GM10266 (cell line): ENCODE measurements at regions not wholly inside any gene's neighbourhood (a gene's known extent, or its start where the extent isn't known, plus 50 kb on each side); places are given as distances from the start of the nearest gene placed in this dataset.

Experiments used
- DNase-seq: peaks from one replicate; pipeline ENCODE4 v3.0.0; 2012; ENCODE audit errors: extremely low spot score
- CTCF ChIP-seq: IDR thresholded peaks from 2 replicates; pipeline ENCODE4 v1.5.1; 2012; ENCODE audit warnings: mild to moderate bottlenecking, low read depth; ENCODE audit not compliant: control insufficient read depth, insufficient read depth; ENCODE audit errors: missing control alignments

- DNase-seq: no peak
- TF ChIP-seq CTCF: no peak
Observed at GRCh38 chr5:136527311-136527710, 162.0 kb upstream of the TRPC7 start.

GRCh38 chr5:136526791-136527190 is 161.4 kb upstream of the TRPC7 start:
- DNase-seq: no peak
- TF ChIP-seq CTCF: no peak

- no peak for DNase-seq
- TF ChIP-seq CTCF: no peak
Observed at GRCh38 chr5:136526021-136526420, 160.7 kb upstream of the TRPC7 start.

- DNase-seq: no peak
- no peak for TF ChIP-seq CTCF
Observed at GRCh38 chr5:136525597-136525996, 160.3 kb upstream of the TRPC7 start.

- TF ChIP-seq CTCF: no peak
- no peak for DNase-seq
Observed at GRCh38 chr5:136522217-136522956, 157.0 kb upstream of the TRPC7 start.

GRCh38 chr5:136521696-136522095 is 156.4 kb upstream of the TRPC7 start:
- DNase-seq: no peak
- no peak for TF ChIP-seq CTCF

- DNase-seq: no peak
- no peak for TF ChIP-seq CTCF
Observed at GRCh38 chr5:136518814-136519213, 153.5 kb upstream of the TRPC7 start.
